GM19438 (cell line): ENCODE measurements at regions not wholly inside any gene's neighbourhood (a gene's known extent, or its start where the extent isn't known, plus 50 kb on each side); places are given as distances from the start of the nearest gene placed in this dataset.
"Not testable (repeated sequence)": the region's sequence is repeated elsewhere in the genome, so short reads cannot be mapped to it uniquely, and the experiment has no call there.

Experiments used
- ATAC-seq: cut with Tn5 transposase; IDR thresholded peaks from one replicate; pipeline ENCODE4 v1.9.1; 2021; ENCODE audit warnings: low read depth; ENCODE audit not compliant: unreplicated experiment

DNA sequence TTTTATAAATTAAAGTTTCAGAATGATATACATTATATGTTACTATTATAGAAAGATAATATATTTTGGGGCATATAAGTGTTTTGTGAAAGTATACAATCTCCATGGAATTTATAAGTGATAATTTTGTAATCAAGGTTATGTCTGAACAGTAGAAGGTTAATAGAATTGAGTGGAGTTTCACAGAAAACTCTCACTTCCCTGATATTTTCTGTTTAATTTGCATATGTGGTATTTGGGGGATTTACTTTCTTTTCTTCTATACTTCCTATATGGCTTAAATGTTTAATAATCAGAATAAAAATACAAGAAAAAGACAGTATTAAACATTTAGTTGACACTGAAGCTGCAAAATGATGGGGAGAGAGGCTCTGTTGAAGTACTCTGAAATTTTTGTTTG, 848.5 kb downstream of the DACH1 start:
- ATAC-seq: no peak

DNA sequence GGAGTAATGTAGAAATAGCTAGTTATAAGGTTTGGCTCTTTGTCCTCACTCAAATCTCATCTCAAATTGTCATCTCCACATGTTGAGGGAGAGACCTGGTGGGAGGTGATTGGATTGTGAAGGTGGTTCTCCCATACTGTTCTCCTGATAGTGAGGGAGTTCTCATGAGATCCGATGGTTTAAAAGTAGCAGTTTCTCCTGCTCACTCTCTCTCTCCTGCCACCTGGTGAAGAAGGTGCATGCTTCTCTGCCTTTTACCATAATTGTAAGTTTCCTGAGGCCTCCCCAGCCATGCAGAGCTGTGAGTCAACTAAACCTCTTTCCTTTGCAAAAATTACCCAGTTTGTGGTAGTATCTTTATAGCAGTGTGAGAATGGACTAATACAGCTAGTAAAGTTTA, 849.4 kb downstream of the DACH1 start:
- no peak for ATAC-seq

DNA sequence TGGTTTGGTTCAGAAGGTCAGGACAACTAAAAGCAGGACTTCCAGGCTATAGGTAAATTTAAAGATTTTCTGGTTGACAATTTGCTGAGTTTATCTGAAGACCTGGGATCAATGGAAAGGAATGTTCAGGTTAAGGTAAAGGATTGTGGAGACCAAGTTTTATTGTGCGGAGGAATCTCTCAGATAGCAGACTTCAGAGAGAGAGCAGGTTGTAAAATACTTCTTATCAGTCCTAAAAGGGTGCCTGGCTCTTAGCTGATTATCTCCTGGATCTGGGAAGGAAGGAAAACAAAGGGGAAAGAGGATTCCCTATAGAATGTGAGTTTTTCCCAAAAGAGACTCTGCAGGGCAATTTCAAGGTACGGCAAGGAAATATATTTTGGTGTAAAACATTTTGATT, 851.5 kb downstream of the DACH1 start:
- ATAC-seq: no peak

DNA sequence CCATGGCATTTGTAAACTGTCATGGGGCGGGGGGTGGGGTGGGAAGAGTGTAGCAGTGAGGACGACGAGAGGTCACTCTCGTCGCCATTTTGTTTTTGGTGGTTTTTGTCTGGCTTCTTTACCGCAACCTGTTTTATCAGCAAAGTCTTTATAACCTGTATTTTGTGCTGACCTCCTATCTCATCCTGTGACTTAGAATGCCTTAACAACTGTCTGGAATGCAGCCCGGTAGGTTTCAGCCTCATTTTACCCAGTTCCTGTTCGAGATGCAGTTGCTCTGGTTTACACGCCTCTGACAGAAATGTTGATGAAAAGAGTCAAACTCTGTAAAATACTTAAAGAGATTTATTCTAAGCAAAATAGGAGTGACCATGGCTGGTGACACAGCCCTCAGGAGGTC, 852.0 kb downstream of the DACH1 start:
- no peak for ATAC-seq

DNA sequence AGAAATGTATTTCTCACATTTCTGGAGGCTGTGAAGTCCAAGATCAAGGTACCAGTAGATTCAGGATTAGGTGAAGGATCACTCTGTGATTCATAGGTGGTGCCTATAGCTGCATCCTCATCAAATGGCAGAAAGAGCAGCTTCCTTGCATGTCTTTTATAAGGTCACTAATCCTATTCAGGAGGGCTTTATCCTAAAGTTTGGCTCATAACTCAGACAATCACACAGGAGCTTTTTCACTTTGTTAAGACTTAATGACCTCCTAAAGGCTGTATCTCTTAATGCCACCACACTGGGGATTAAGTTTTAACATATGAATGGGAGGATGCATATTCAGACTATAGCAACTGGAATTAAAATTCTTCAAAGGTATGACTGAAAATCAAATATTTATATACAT, 861.1 kb downstream of the DACH1 start:
- no peak for ATAC-seq

- no peak for ATAC-seq
Measured at GRCh38 chr13:70995338-70995737, 871.7 kb downstream of the DACH1 start.

DNA sequence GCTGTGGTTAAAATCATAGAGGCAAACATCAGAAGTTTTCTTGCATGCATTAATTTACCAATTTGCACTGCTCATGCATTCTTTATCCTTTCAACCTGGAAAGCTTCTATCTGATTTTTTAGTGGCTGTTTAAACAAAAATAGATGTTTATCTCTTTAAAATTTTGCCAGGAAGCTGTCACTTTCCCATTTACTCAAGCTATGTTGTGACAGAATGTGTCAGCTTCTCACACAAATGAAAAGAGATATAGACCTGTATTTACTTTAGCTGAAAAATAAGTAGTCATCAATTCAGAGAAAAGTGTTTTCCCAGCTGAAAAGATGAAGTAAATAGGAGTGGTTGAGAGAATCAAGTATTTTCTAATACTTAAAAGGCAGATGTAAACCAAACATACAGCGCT, 872.8 kb downstream of the DACH1 start:
- no peak for ATAC-seq

DNA sequence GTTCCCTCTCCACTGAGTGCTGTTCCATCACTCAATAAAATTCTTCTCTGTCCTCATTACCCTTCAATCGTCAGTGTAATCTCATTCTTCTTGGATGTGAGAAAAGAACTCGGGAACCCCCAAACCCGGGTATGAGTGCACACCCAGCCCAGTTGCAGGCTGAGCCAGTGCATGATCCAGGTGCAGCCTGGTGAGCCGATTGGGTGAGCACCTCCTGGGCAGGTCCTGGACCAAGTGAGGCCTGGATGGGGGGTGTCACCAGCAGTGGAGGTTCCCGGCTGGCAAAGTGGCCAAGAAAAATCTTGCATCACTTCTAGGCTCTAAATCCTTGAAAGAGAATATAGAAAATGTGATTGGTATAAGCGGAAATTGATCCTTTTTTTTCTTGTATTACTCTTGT, 878.8 kb upstream of the KLHL1 start:
- ATAC-seq: no peak

DNA sequence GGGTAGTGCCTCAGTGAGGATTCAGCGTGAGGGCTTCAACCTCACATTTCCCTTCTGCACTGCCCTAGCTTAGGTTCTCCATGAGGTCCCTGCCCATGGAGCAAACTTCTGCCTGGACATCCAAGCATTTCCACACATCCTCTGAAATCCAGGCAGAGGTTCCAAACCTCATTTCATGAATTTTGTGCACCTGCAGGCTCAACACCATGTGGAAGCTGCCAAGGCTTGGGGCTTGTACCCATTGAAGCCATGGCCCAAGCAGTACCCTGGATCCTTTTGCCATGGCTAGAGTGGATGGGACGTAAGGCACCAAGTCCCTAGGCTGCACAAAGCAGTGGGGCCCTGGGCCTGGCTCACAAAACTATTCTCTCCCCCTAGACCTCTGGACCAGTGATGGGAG, 877.1 kb upstream of the KLHL1 start:
- ATAC-seq: no peak

DNA sequence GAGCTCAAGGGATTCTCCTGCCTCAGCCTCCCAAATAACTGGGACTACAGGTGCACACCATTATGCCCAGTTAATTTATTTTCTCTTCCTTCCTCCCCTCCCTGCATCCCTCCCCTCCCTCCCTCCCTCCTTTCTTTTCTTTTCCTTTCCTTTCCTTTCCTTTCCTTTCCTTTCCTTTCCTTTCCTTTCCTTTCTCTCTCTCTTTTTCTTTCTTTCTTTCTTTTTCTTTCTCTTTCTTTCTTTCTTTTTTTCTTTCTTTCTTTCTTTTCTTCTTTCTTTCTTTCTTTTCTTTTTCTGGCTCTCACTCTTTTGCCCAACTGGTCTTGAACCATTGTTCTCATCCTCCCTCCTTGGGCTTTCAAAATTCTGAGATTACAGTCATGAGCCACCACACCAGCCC, 873.0 kb upstream of the KLHL1 start:
- ATAC-seq: not testable (repeated sequence)

GRCh38 chr13:70969321-70969720, 861.1 kb upstream of the KLHL1 start:
- ATAC-seq: no peak

- no peak for ATAC-seq
Measured at GRCh38 chr13:70967564-70967963, 859.3 kb upstream of the KLHL1 start.

- ATAC-seq: no peak
Measured at GRCh38 chr13:70964874-70965273, 856.6 kb upstream of the KLHL1 start.

DNA sequence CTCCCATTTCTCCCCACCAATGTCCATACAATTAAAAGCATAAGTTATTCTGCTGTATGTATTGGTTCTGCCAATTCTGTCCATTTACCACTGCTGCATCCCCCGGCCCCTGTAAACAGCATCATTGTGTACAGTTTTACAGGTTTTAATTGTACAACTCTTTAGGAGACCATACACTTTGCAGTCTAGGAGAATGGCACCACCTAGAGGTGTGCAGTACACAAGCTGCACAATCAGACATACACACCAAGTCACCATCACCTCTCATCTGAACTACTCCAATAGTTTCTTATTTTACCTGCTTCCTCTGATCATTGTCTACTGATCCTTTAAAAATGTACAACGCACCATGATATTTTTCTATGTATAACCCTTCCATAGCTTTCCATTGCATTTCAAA, 855.9 kb upstream of the KLHL1 start:
- ATAC-seq: no peak

- ATAC-seq: no peak
Measured at GRCh38 chr13:70960841-70961443, 852.7 kb upstream of the KLHL1 start.

- ATAC-seq: no peak
Measured at GRCh38 chr13:70959035-70959775, 851.0 kb upstream of the KLHL1 start.

GRCh38 chr13:70955887-70956286, 847.6 kb upstream of the KLHL1 start:
- ATAC-seq: no peak

GRCh38 chr13:70950664-70951063, 842.4 kb upstream of the KLHL1 start:
- no peak for ATAC-seq

- ATAC-seq: no peak
Measured at GRCh38 chr13:70945506-70945905, 837.3 kb upstream of the KLHL1 start.

GRCh38 chr13:70941454-70941853, 833.2 kb upstream of the KLHL1 start:
- no peak for ATAC-seq

DNA sequence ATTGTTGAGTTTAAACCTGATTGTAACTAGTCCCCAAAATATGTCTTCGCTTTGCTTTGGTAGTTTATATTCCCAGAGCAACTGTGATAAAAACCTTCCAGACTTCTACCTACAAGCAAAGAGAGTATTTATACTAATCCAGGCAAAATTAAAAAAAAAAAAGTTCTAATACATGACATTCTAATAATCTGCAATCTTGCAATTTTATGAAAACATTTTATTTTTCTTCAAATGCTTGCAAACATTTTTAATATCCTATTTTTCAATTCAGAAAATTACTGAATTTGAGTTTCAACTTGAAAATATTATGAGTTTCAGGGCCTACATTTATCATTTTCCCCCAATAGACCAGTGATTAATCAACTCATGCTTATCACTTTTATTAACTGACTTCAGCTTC, 830.2 kb upstream of the KLHL1 start:
- ATAC-seq: no peak

GRCh38 chr13:70932511-70932910, 824.3 kb upstream of the KLHL1 start:
- no peak for ATAC-seq
